ENCODE measurements at regions not wholly inside any gene's neighbourhood (a gene's known extent, or its start where the extent isn't known, plus 50 kb on each side); places are given as distances from the start of the nearest gene placed in this dataset.
A peak's percentile ranks its signal among the peaks of the same experiment; 100 is the strongest.
"Not testable (repeated sequence)": the region's sequence is repeated elsewhere in the genome, so short reads cannot be mapped to it uniquely, and the experiment has no call there.

- H2AFZ ChIP-seq (ENCODE audit: low read length); H3K23me2 ChIP-seq (ENCODE audit: low read depth, low read length); H2AK5ac ChIP-seq (ENCODE audit: low read depth, low read length); H3K9ac ChIP-seq (replicated peaks in 1 of 4; ENCODE audit: extremely low read depth in 1 of 4, low read depth in 3 of 4, low read length in 3 of 4); H3K4ac ChIP-seq (replicated peaks; ENCODE audit: insufficient read length, low read depth, low read length); DNase-seq (ENCODE audit: low read depth in 1 of 2, low spot score in 2 of 2); POLR2A ChIA-PET (ENCODE audit: partially characterized antibody); H3K14ac ChIP-seq (ENCODE audit: insufficient read length); H3K27me3 ChIP-seq (replicated peaks in 1 of 4; ENCODE audit: control insufficient read depth in 3 of 4, extremely low read depth in 1 of 4, insufficient read depth in 3 of 4, low read length in 3 of 4); H2BK120ac ChIP-seq (replicated peaks; ENCODE audit: low read depth, low read length); H4K5ac ChIP-seq (ENCODE audit: insufficient read length, low read depth, low read length); H3K4me1 ChIP-seq (replicated peaks in 1 of 4; ENCODE audit: control insufficient read depth in 3 of 4, insufficient read depth in 4 of 4, low read length in 3 of 4); H3K18ac ChIP-seq (ENCODE audit: extremely low read depth, low read length); H3K23ac ChIP-seq (ENCODE audit: insufficient read length); H2BK5ac ChIP-seq (ENCODE audit: low read depth, low read length); H3K4me2 ChIP-seq (ENCODE audit: insufficient read depth in 1 of 2, low read depth in 2 of 2, low read length in 2 of 2); H3K4me3 ChIP-seq (ENCODE audit: extremely low read depth in 1 of 4, insufficient read depth in 2 of 4, low read depth in 3 of 4, low read length in 4 of 4); H4K20me1 ChIP-seq (replicated peaks in 1 of 2; ENCODE audit: control insufficient read depth in 1 of 2, insufficient read depth in 2 of 2, low read length in 2 of 2); H4K91ac ChIP-seq (replicated peaks; ENCODE audit: insufficient read length, low read length); H2BK15ac ChIP-seq (ENCODE audit: low read length); H4K8ac ChIP-seq (ENCODE audit: extremely low read depth, insufficient read depth, low read length); H3K27ac ChIP-seq (ENCODE audit: low read depth, low read length); H3K79me1 ChIP-seq (ENCODE audit: low read depth, low read length); FAIRE-seq; H3K36me3 ChIP-seq (ENCODE audit: control insufficient read depth in 2 of 4, insufficient read depth in 4 of 4, low read length in 3 of 4); H3K9me3 ChIP-seq (ENCODE audit: insufficient read depth in 2 of 2, low read depth in 1 of 2, low read length in 1 of 2); H2BK20ac ChIP-seq (ENCODE audit: low read length); H3K56ac ChIP-seq (replicated peaks; ENCODE audit: insufficient read length, low read depth, low read length); H3K79me2 ChIP-seq (ENCODE audit: control insufficient read depth in 1 of 2, insufficient read depth in 2 of 2, low read length in 2 of 2); H2BK12ac ChIP-seq (ENCODE audit: low read depth, low read length); CTCF ChIA-PET (ENCODE audit: partially characterized antibody): not testable (repeated sequence)
- 74% methylated on average over 3 of the region's 3 CpGs; no CpG with 5 or more reads in 1 of the 2 experiments for WGBS, 2 experiments (ENCODE audit: extremely low coverage in 1 of 2, insufficient coverage in 1 of 2, insufficient read length in 1 of 2, insufficient replicate concordance in 2 of 2, low coverage in 1 of 2, low lambda C conversion rate in 2 of 2, missing lambda C conversion rate in 1 of 2)
Observed at GRCh38 chr12:73001806-73002205, 729.6 kb downstream of the TRHDE start.

GRCh38 chr12:73002504-73002903 is 730.3 kb downstream of the TRHDE start:
- not testable (repeated sequence) for H3K4ac ChIP-seq (replicated peaks; ENCODE audit: insufficient read length, low read depth, low read length)

More at GRCh38 chr12:73002504-73002903, 730.3 kb downstream of the TRHDE start:
- H4K8ac ChIP-seq (ENCODE audit: extremely low read depth, insufficient read depth, low read length); H3K27me3 ChIP-seq (replicated peaks in 1 of 4; ENCODE audit: control insufficient read depth in 3 of 4, extremely low read depth in 1 of 4, insufficient read depth in 3 of 4, low read length in 3 of 4); H2BK12ac ChIP-seq (ENCODE audit: low read depth, low read length); H2BK120ac ChIP-seq (replicated peaks; ENCODE audit: low read depth, low read length); FAIRE-seq; H3K9ac ChIP-seq (replicated peaks in 1 of 4; ENCODE audit: extremely low read depth in 1 of 4, low read depth in 3 of 4, low read length in 3 of 4); H3K36me3 ChIP-seq (ENCODE audit: control insufficient read depth in 2 of 4, insufficient read depth in 4 of 4, low read length in 3 of 4); POLR2A ChIA-PET (ENCODE audit: partially characterized antibody); H2BK15ac ChIP-seq (ENCODE audit: low read length); H3K4me3 ChIP-seq (ENCODE audit: extremely low read depth in 1 of 4, insufficient read depth in 2 of 4, low read depth in 3 of 4, low read length in 4 of 4); H3K79me2 ChIP-seq (ENCODE audit: control insufficient read depth in 1 of 2, insufficient read depth in 2 of 2, low read length in 2 of 2); H3K79me1 ChIP-seq (ENCODE audit: low read depth, low read length); H3K27ac ChIP-seq (ENCODE audit: low read depth, low read length); H3K23ac ChIP-seq (ENCODE audit: insufficient read length); H3K14ac ChIP-seq (ENCODE audit: insufficient read length); H3K56ac ChIP-seq (replicated peaks; ENCODE audit: insufficient read length, low read depth, low read length); DNase-seq (ENCODE audit: low read depth in 1 of 2, low spot score in 2 of 2); H2AK5ac ChIP-seq (ENCODE audit: low read depth, low read length); H3K4me2 ChIP-seq (ENCODE audit: insufficient read depth in 1 of 2, low read depth in 2 of 2, low read length in 2 of 2); H3K18ac ChIP-seq (ENCODE audit: extremely low read depth, low read length); H3K4me1 ChIP-seq (replicated peaks in 1 of 4; ENCODE audit: control insufficient read depth in 3 of 4, insufficient read depth in 4 of 4, low read length in 3 of 4); H2BK20ac ChIP-seq (ENCODE audit: low read length); H4K91ac ChIP-seq (replicated peaks; ENCODE audit: insufficient read length, low read length); H3K9me3 ChIP-seq (ENCODE audit: insufficient read depth in 2 of 2, low read depth in 1 of 2, low read length in 1 of 2); H4K20me1 ChIP-seq (replicated peaks in 1 of 2; ENCODE audit: control insufficient read depth in 1 of 2, insufficient read depth in 2 of 2, low read length in 2 of 2); H2AFZ ChIP-seq (ENCODE audit: low read length); H4K5ac ChIP-seq (ENCODE audit: insufficient read length, low read depth, low read length); H3K23me2 ChIP-seq (ENCODE audit: low read depth, low read length); CTCF ChIA-PET (ENCODE audit: partially characterized antibody): not testable (repeated sequence)
- H2BK5ac ChIP-seq (ENCODE audit: low read depth, low read length), result peak overlapping the region; percentile 66; the same call in 1 of the 2 replicates
- WGBS, 2 experiments (ENCODE audit: extremely low coverage in 1 of 2, insufficient coverage in 1 of 2, insufficient read length in 1 of 2, insufficient replicate concordance in 2 of 2, low coverage in 1 of 2, low lambda C conversion rate in 2 of 2, missing lambda C conversion rate in 1 of 2), result 92% methylated on average over 1 of the region's 1 CpG; no CpG with 5 or more reads in 1 of the 2 experiments

All from H1 (cell line).